ENCODE measurements at regions not wholly inside any gene's neighbourhood (a gene's known extent, or its start where the extent isn't known, plus 50 kb on each side); places are given as distances from the start of the nearest gene placed in this dataset.

DNA sequence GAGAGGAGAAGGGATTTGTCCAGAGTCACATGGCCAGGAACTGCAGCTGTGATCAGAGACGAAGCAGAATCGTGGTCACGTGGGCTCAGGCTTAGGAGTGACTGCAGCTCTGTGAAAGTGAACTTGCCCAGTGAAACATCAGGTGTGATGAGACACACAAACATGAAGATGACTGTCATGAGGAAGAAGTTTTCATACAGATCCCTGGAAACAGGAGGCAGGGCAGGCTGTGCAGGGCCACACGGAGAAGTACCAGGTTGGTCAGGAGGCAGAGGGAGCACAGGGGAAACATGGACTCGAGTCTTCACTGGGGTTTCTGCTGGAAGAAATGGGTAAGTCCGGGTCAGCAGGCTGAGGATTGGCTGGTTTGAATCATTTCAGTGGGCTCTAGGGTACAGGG, 64.1 kb downstream of the BARX1 start:
- TF ChIP-seq ZNF408 (CRISPR knock-in tag; IDR thresholded peaks at IDR 0.05; ENCODE audit: low read depth) (no peak), ZNF3 (CRISPR knock-in tag; IDR thresholded peaks at IDR 0.05) (no peak), ZNF384 (IDR thresholded peaks at IDR 0.05; ENCODE audit: low read depth, low read length) (no peak), NEUROD1 (IDR thresholded peaks at IDR 0.05; ENCODE audit: borderline replicate concordance, low read depth, low read length, partially characterized antibody) (no peak), KDM1A (IDR thresholded peaks at IDR 0.05) (no peak), SIN3A (IDR thresholded peaks at IDR 0.05; ENCODE audit: borderline replicate concordance in 2 of 2, control insufficient read depth in 1 of 2, low read depth in 2 of 2, low read length in 2 of 2) (no peak), SP1 (CRISPR knock-in tag; IDR thresholded peaks at IDR 0.05) (no peak), MXI1 (IDR thresholded peaks at IDR 0.05; ENCODE audit: low read depth, low read length) (no peak), HNRNPK (IDR thresholded peaks at IDR 0.05; ENCODE audit: low read depth, low read length, poor library complexity, severe bottlenecking) (no peak)
- TF ChIP-seq, protein P1, sequence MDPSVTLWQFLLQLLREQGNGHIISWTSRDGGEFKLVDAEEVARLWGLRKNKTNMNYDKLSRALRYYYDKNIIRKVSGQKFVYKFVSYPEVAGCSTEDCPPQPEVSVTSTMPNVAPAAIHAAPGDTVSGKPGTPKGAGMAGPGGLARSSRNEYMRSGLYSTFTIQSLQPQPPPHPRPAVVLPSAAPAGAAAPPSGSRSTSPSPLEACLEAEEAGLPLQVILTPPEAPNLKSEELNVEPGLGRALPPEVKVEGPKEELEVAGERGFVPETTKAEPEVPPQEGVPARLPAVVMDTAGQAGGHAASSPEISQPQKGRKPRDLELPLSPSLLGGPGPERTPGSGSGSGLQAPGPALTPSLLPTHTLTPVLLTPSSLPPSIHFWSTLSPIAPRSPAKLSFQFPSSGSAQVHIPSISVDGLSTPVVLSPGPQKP (CRISPR knock-in tag; IDR thresholded peaks at IDR 0.05) = no peak
- TF ChIP-seq, protein P2, sequence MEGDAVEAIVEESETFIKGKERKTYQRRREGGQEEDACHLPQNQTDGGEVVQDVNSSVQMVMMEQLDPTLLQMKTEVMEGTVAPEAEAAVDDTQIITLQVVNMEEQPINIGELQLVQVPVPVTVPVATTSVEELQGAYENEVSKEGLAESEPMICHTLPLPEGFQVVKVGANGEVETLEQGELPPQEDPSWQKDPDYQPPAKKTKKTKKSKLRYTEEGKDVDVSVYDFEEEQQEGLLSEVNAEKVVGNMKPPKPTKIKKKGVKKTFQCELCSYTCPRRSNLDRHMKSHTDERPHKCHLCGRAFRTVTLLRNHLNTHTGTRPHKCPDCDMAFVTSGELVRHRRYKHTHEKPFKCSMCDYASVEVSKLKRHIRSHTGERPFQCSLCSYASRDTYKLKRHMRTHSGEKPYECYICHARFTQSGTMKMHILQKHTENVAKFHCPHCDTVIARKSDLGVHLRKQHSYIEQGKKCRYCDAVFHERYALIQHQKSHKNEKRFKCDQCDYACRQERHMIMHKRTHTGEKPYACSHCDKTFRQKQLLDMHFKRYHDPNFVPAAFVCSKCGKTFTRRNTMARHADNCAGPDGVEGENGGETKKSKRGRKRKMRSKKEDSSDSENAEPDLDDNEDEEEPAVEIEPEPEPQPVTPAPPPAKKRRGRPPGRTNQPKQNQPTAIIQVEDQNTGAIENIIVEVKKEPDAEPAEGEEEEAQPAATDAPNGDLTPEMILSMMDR (IDR thresholded peaks at IDR 0.05 in 2 of 3, conservative IDR thresholded peaks at IDR 0.05 in 1 of 3; ENCODE audit: insufficient read depth in 2 of 3, low read depth in 1 of 3, low read length in 3 of 3) = no peak
